ENCODE measurements at regions not wholly inside any gene's neighbourhood (a gene's known extent, or its start where the extent isn't known, plus 50 kb on each side); places are given as distances from the start of the nearest gene placed in this dataset.

DNA sequence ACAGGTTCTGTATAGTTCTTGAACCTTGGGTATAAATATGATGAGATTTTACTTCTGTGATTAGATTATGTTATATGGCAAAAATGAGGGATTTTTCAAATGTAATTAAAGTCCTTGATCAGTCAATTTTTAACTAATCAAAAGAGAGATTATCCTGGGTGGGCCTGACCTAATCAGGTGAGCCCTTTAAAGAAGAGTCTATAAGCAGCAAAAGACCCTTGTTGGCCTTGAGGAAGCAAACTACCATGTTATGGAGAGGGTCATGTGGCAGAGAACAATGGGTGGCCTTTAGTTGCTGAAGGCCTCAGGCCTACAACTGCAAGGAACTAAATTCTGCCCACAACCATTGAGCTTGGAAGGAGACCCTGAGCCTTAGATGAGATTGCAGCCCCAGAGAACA is 102.5 kb upstream of the RIPOR2 start:
- DNase-seq (ENCODE audit: low read depth in 2 of 2): no peak

DNA sequence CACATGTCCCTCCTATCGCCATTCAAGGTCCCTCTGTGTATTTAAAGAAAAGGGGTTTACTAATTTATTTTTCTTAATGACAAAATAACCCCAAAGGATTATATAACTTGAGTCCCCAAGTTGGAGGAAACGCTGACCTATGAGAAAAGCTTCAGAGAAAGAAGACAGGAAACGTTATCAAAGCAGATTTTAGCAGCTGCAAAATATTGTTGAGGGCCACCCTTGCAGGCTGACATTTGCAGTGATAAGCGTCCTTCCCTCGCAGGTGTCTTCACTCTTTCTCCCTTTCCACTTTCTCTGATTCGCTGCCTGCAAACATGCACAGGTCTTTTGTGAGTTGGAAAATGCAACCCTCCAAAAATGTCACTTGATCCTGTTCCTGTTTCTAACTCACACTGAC is 103.2 kb upstream of the RIPOR2 start:
- DNase-seq (ENCODE audit: low read depth in 2 of 2): no peak

DNA sequence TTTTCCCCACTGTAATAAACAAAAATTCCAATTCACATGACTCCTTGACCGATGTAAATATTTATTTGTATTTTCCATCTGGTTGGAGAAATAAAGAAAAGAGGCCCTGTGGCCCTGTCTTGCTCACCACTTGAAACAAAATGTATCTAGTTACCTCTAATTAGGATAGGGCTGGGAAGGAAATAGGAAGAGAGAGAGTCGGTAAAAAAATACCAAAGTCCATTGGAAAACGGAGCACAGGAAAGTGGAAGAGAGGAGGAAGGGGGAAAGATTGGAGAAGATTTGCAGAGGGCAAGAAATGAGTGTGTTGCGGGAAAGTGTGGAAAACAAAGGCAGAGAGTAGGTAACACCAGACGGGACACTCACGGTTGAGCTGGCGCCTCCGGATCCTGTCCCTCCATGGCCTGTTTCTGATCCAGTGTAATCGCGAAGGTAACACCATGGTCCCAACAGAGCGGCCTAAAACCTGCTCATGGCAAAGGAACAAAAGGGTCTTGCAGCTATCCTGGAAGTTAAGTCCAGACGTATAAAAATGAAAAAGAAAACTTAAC is 105.8 kb upstream of the RIPOR2 start:
- DNase-seq (ENCODE audit: low read depth in 2 of 2): no peak

DNA sequence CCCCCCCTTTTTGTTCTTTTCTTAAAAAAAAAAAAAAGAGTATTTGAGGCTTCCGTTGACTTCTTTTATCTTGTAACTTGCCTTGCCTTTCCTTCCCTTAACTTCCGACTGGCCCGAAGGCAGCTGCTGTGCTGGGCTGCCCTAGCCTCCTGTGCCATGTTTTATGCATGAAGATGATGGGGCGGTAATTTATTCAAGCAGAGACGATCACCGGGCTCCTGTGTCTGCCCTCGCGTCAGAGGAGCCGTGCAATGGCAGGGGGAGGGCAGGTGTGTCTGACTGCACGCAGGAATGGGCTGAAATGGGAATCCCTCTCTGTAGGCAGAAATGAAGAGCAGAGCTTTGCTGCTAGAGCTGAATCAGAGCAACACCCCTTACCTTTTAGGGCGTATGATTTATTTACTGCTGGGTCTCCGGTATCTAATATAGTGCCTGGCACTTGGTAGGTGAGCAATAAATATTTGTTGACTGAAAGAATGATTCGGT is 106.3 kb upstream of the RIPOR2 start:
- DNase-seq (ENCODE audit: low read depth in 2 of 2): no peak

DNA sequence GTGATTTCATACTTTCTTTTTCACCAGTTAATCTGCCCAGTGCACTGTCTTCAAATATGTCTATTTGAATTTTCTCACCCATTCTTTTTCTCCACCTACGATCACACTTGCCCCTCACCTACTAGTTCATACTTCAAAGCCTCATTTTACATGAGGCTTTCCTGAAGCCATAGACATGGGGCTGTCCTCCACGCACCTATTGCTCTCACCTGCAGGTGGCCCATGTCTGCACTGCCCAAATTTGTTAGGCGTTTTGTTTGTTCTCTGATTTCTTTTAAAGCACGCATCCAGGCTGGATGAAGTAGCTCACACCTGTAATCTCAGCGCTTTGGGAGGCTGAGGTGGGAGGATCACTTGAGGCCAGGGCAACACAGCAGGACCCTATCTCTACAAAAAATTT is 106.8 kb upstream of the RIPOR2 start:
- DNase-seq (ENCODE audit: low read depth in 2 of 2): no peak

DNA sequence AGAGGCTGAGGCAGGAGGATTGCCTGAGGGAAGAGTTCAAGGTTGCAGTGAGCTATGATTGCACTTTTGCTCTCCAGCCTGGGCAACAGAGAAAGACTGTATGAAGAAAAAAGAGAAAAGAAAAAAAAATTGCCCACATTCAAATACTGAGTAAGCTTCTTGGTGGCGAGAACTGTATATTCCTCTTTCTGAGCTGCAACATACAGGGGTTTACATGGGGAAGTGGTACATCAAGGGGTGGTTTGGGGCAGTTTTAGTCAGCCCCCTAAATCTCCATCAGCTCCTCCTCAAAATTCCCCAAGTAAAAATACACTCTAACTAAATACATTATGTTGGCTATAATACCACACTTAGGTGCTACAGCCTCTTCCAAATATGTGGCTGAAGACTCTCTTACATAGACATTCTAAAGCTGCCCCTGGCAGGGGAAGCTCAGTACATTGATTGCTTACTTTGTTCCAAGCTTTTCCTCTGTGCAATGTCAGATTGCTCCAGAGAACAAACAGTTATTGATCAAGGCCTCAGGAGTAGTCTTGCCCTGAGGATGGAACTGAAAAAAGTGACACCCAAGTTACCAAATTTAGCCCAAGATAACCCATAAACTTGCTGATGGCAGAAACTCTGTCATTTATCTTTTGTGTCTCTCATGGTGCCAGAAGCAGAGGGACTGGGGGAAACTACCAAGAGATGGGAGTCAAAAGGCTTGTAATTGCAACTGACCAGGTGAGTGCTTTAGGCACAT is 107.4 kb upstream of the RIPOR2 start:
- no peak for DNase-seq (ENCODE audit: low read depth in 2 of 2)

DNA sequence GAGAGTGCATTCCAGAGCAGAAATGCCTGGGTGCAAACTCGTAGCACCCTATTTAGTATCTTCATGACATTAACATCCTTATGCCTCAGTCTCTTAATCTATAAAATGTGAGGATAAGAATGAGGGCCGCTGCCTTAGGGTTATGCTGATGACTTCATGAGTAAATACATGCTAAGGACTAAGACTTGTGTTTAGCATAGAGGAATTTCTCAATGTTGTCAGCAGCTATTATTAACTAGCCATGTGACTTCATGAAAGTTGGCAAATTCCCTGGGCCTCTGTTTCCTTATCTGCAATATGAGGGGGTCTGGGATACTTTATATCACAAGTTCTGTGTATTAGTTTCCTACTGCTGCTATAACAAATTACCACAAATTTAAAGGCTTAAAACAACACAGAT is 108.1 kb upstream of the RIPOR2 start:
- no peak for DNase-seq (ENCODE audit: low read depth in 2 of 2)

DNA sequence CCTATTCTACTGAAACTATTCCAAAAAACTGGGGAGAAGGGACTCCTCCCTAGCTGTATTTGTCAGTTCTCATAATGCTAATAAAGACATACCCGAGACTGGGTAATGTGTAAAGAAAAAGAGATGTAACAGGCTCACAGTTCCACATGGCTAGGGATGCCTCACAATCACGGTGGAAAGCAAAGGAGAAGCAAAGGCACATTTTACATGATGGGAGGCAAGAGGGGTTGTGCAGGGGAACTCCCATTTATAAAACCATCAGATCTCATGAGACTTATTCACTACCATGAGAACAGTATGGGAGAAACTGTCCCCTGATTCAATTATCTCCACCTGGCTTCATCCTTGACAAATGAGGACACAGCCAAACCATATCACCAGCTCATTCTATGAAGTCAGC is 111.2 kb upstream of the RIPOR2 start:
- DNase-seq (ENCODE audit: low read depth in 2 of 2): no peak

DNA sequence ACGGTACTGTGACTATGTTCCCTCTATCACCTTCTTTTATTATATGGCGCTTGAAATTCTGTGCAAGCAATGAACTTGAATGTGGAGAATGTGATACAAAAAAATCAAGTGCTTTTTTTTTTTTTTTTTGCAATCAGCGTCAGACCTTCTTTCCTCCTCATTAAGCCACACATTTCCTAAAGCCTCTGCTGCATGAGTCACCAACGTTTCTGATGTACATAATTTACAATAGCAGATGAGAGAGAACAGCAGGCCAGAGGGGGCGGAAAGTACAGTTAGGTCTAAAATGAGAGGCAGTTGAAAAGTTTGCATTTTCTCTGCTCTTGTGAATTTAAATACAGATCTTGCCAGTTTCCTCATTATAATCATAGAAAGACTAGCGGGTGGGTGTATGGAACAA is 114.6 kb upstream of the RIPOR2 start:
- DNase-seq (ENCODE audit: low read depth in 2 of 2): peak in 1 of 2 donors; percentile 28

DNA sequence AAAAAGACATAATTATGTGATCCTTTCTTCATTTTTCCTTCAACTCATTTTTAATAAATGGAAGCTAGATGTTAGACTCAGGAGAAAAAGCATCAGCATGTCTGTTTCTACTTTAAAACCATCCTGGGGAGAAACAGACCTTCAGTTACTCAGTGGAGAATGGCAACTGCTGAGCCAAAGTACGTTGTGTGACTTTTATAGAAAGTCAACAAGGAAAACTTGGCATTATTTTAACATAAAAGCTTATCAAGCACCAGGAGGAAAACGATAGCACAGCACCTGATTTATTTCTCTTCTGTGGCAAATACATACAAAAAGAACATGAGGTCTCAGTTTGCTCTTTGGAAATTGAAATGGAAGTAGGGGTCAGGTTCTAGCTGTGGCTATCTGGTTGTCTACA is 115.3 kb upstream of the RIPOR2 start:
- DNase-seq (ENCODE audit: low read depth in 2 of 2): no peak

DNA sequence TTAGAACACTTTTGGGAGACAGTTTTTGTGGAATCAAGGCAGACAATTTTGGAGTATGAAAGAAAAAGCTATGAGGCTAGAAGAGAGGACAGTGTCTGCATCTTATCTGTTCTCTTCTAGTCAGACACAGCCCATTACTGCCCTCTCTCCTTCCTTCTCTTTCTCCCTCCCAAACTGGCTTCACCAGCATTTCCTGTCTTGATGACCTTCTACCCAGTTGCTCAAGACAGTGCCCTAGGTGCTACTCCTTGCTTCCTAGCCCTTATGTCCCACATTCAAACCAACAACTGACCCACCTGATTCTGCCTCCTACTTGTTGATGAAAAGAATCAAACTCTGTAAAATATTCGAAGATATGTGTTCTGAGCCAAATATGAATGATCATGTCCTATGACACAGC is 116.4 kb upstream of the RIPOR2 start:
- DNase-seq (ENCODE audit: low read depth in 2 of 2): no peak

DNA sequence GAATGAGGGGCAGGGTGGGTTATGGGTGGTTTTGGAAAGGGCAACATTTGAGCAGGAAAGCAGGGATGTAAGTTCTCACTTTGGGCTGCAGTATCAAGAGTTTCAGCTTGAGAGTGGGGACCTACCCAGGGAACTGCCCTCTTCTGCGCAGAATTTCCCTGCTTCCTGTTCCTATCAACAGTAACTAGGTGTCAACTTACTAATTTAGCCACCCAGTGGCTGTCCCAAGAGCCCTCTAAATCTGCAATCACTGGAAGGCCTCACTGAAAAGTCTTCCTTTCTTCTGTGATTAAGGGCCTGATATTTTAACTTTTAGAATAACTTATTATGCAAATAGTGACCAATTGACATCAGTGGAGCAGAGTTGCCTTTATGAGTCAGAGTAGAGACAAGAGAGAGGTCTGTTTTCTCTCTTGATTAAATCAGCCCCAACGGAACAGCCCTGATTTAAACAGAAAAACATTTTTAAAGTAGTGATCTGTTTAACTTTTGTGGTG is 118.2 kb upstream of the RIPOR2 start:
- DNase-seq (ENCODE audit: low read depth in 2 of 2): no peak

DNA sequence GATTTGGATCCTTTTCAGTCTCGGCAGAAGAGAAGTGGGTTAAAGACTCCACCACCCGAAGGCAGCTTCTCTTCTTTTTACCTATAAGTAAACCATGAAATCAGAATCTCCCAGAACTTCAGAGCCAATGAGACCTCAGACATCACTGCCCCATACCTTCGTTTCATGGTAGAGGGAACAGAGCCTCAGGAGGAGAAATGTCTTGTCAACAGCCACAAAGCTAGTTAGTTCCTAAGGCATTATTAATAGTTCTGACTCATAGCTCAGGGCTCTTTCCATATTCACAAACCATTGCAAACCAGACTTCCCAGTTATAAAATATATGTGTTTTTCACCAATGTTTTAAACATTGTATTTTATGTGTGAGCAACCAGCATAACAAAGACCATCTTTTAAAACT is 118.7 kb upstream of the RIPOR2 start:
- DNase-seq (ENCODE audit: low read depth in 2 of 2): no peak

DNA sequence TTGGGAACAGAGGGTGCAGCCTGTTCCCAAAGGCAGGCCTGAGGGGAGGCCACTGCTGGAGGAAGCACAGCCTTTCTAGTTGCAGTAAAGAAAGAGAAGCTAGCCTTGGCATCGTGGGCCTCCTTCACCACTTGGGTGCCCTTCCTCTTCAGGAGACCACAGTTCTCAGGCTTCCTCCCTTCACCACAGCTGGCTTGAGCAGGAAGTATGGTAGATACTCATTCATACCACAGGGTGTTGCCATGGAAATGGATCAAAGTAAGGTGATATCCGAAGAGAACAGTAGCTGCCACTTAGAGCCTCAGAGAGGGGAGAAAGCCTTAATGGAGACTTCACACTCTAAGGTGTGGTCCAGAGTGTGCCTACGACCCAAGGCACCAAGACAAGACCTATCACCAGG is 120.4 kb upstream of the RIPOR2 start:
- DNase-seq (ENCODE audit: low read depth in 2 of 2): peak in 1 of 2 donors; percentile 29

DNA sequence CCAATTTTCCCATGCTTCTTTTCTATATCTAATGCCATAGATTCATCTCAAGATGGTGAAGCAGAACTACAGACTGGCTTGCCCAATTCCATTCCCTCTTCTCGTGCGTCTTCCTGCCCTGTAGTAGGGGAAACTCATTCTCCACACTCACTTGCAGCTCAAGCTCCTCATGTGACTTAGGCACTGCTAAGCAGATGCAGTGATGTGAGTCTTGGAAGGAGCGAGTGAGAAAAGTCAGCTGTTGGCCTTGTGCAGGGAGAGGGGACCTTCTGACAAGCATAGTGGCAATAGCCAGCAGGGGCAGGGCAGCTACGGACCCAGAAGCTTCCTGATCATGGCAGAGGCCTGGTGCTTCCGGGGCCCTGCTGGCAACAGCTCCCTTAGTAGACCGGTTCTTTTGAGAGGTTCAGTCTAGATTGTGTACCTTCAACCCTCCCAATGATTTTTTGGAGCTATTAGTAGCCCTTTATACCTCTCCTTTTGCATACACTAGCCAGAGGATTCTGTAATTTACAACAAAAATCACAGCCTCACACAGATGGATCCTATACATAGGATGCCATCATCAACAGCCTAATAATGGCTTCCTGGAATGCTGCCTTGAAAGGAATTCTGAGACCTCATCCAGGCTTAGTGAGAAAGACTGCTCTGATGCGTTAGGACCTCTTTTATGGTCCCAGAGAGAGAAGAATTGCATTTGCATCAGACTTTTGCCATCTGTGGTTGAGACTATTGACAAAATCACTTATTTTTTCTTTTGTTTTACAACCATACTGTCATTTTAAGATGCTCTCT is 121.5 kb upstream of the RIPOR2 start:
- no peak for DNase-seq (ENCODE audit: low read depth in 2 of 2)

DNA sequence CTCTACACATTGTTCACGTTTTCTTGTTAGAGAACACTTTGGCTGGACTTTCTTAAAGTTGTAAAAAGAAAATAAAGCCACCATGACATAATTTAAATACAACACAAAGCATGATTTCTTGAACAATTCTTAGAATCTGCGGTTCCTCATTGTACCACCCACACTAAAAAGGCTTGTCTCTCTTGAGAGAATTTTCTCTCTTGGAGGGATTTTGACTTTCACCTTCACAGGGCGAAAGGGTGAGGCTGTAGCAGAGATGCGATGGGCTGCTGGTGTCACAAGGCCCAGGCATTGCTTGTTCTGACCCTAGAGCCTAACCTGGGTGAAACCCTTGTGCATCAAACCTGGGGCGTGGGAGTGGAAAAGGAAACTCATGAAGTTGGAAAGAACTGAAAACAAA is 122.7 kb upstream of the RIPOR2 start:
- no peak for DNase-seq (ENCODE audit: low read depth in 2 of 2)

DNA sequence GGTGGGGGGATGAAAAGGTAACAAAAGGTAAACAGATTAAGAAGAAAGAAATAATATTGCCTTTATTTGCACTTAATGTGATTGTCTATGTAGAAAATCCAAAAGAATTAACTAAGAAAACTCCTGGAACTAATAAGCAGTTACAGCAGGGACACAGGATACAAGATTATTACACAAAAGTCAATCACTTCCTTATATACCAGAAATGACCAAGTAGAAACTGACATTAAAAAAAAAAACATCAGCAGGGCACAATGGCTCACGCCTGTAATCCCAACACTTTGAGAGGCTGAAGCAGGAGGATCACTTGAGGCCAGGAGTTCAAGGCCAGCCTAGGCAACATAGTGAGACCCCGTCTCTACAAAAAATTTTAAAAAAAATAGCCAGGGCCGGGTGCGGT is 123.2 kb upstream of the RIPOR2 start:
- no peak for DNase-seq (ENCODE audit: low read depth in 2 of 2)

DNA sequence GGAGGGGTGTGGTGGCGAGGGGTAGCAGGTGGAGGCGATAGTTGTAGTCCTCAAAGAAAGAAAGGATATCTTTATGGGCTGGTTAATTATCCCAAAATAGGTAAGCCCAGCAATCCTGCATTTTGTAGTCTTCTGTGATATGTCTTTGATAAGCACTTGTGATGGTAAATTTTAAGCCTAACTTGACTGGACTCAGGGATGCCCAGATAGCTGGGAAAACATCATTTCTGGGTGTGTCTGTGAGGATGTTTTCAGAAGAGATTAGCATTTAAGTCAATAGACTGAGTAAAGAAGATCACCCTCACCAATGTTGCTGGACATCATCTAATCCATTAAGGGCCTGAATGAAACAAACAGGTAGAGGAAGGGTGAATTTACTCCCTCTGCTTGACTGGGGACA is 124.8 kb upstream of the RIPOR2 start:
- DNase-seq (ENCODE audit: low read depth in 2 of 2): no peak

DNA sequence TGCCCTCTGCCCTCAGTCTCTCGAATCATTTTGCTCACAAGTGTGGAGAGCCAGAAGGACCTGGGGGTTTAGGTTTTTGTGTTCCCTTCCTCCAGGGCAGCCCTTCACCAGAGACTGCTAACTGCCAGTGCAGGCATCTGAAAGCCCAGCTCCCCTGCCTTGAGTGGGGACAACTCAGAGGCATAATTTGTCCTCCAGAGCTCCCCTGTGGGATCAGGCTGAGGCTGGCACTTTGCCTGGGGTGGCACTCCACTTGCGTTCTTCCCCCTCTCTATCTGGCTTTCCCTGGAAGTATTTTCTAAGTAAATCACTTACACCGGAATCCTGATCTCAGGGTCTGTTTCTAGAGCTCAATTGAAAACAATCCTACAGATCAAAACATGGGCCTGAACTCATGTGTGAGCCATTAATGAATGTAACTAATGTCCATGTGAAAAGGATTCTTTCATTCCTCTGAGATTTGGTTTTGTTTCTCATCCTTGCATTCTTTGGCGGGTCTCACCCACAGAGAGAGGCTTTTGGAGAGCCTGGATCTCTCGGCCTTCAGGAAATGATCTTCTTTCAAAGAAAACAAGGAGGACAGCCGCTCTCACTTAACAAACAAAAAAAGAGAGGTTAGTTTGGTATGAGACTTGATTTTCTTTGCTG is 125.7 kb upstream of the RIPOR2 start:
- no peak for DNase-seq (ENCODE audit: low read depth in 2 of 2)

DNA sequence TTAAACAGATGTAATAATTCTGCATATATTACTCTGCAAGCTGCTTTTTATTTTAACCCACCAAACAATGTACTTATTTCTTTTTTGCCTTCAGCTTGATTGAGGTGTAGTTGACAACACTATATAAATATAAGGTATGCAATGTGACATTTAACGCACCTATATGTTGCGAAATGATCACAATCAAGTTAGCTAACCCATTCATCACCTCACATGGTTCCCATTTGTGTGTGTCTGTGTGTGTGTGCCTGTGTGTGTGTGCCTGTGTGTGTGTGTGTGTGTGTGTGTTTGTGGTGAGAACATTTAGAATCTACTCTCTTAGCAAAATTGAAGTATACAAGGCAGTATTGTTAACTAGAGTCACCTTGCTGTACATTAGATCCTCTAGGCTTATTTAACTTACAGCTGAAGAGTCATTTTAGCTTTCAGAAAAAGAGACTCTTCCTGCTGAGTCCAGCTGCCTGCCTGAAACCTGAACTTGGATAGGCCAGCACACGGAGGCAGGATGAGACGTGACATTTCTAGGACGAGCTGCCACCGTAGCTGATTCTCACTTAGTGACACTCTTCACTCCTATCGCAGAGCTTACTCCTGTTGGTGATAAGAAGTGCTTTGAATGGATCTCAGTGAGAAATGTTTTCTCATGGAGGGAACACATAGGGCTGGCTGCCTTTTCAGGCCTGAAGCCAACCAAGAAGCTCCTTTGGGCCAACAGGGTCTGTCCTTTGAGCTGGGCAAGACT is 126.5 kb upstream of the RIPOR2 start:
- DNase-seq (ENCODE audit: low read depth in 2 of 2): no peak

DNA sequence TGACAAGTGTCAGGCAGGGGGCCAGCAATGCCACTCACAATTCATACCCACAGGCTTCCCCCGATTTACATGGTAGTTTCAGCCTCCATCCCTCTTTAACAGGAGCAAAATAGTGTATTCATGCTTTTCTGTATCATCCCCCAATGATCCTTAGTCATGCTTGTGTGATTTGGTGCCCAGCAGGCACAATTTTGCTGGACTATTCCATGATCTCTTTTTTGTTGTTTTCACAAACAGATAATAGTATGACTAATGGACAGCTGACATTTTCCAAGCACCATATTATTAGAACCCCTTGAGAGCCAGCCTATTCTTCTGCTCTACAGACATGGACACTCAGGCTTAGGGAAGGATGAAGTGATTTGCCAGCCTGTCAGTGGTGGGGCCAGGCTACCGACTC is 128.2 kb upstream of the RIPOR2 start:
- DNase-seq (ENCODE audit: low read depth in 2 of 2): no peak

DNA sequence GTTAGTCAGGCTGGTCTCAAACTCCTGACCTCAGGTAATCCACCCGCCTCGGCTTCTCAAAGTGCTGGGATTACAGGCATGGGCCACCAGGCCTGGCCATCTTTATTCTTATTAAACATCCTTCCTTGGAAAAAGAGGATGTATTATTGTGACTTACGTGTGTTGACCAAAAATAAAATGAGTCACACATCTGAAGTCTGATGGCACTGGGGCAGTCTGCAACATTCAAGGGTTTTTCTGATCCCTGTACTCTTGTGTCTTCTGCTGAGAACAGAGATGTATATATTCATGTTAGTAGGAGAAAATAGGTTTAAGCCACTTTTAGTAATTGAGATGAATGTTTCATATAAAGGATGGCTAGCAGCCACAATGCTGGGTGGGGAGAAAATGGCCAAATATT is 129.9 kb upstream of the RIPOR2 start:
- DNase-seq (ENCODE audit: low read depth in 2 of 2): no peak

Data from stimulated activated CD8-positive, alpha-beta memory T cell treated with anti-CD3 and anti-CD28 coated beads, Interleukin-2, amount 100 ng/mL, for 1 hour (primary cell).